ENCODE measurements at regions not wholly inside any gene's neighbourhood (a gene's known extent, or its start where the extent isn't known, plus 50 kb on each side); places are given as distances from the start of the nearest gene placed in this dataset.

DNA sequence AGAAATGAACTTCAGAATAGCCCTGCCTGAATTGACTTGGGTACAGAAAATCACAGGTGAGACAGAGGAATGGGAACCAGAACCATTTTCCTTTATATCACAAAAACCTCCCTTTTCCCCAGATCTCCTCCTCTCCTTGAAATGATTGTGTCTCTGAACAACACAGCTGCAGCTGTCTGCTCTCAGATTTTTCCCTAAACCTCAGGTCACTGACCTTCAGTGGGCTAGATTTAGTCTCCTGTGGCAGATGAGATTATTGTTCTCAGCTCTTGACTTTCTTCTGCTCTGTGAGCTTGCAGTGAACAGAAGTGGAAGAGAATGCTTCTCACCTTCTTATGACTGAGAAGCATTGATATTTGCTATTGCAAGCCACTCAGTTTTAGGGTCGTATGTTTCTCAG, 92.3 kb upstream of the FAM20A start:
- TF ChIP-seq, protein P1, sequence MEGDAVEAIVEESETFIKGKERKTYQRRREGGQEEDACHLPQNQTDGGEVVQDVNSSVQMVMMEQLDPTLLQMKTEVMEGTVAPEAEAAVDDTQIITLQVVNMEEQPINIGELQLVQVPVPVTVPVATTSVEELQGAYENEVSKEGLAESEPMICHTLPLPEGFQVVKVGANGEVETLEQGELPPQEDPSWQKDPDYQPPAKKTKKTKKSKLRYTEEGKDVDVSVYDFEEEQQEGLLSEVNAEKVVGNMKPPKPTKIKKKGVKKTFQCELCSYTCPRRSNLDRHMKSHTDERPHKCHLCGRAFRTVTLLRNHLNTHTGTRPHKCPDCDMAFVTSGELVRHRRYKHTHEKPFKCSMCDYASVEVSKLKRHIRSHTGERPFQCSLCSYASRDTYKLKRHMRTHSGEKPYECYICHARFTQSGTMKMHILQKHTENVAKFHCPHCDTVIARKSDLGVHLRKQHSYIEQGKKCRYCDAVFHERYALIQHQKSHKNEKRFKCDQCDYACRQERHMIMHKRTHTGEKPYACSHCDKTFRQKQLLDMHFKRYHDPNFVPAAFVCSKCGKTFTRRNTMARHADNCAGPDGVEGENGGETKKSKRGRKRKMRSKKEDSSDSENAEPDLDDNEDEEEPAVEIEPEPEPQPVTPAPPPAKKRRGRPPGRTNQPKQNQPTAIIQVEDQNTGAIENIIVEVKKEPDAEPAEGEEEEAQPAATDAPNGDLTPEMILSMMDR (IDR thresholded peaks at IDR 0.05), result no peak
- TF ChIP-seq TCF7L2 (IDR thresholded peaks at IDR 0.05; ENCODE audit: low read depth, low read length) (no peak), POLR2AphosphoS5 (IDR thresholded peaks at IDR 0.05; ENCODE audit: low read depth, low read length) (no peak)
- TF ChIP-seq, protein P2, sequence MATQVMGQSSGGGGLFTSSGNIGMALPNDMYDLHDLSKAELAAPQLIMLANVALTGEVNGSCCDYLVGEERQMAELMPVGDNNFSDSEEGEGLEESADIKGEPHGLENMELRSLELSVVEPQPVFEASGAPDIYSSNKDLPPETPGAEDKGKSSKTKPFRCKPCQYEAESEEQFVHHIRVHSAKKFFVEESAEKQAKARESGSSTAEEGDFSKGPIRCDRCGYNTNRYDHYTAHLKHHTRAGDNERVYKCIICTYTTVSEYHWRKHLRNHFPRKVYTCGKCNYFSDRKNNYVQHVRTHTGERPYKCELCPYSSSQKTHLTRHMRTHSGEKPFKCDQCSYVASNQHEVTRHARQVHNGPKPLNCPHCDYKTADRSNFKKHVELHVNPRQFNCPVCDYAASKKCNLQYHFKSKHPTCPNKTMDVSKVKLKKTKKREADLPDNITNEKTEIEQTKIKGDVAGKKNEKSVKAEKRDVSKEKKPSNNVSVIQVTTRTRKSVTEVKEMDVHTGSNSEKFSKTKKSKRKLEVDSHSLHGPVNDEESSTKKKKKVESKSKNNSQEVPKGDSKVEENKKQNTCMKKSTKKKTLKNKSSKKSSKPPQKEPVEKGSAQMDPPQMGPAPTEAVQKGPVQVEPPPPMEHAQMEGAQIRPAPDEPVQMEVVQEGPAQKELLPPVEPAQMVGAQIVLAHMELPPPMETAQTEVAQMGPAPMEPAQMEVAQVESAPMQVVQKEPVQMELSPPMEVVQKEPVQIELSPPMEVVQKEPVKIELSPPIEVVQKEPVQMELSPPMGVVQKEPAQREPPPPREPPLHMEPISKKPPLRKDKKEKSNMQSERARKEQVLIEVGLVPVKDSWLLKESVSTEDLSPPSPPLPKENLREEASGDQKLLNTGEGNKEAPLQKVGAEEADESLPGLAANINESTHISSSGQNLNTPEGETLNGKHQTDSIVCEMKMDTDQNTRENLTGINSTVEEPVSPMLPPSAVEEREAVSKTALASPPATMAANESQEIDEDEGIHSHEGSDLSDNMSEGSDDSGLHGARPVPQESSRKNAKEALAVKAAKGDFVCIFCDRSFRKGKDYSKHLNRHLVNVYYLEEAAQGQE (IDR thresholded peaks at IDR 0.05; ENCODE audit: insufficient read depth in 1 of 2, low read depth in 2 of 2, low read length in 1 of 2), result no peak
